ENCODE measurements at regions not wholly inside any gene's neighbourhood (a gene's known extent, or its start where the extent isn't known, plus 50 kb on each side); places are given as distances from the start of the nearest gene placed in this dataset.

GRCh38 chr1:17907999-17908398, 152.9 kb downstream of the ACTL8 start:
- peak; percentile 5 for DNase-seq

GRCh38 chr1:17908945-17909344, 153.8 kb downstream of the ACTL8 start:
- DNase-seq, result peak; percentile 8

- peak; percentile 24 for DNase-seq
These were observed 154.5 kb downstream of the ACTL8 start for GRCh38 chr1:17909634-17910033.

- DNase-seq, result no peak
These were observed 156.7 kb downstream of the ACTL8 start for GRCh38 chr1:17911791-17912190.

GRCh38 chr1:17912491-17912890, 157.4 kb downstream of the ACTL8 start:
- peak; percentile 8 for DNase-seq

GRCh38 chr1:17913326-17914115, 158.4 kb downstream of the ACTL8 start:
- peak; percentile 54 for DNase-seq

GRCh38 chr1:17914131-17914530, 159.0 kb downstream of the ACTL8 start:
- no peak for DNase-seq

GRCh38 chr1:17914987-17915386, 159.9 kb downstream of the ACTL8 start:
- DNase-seq, result peak; percentile 21

- DNase-seq, result peak; percentile 24
These were observed 160.5 kb downstream of the ACTL8 start for GRCh38 chr1:17915511-17916197.

GRCh38 chr1:17916702-17917101, 161.6 kb downstream of the ACTL8 start:
- DNase-seq, result peak; percentile 24

- DNase-seq, result peak; percentile 28
These were observed 164.6 kb downstream of the ACTL8 start for GRCh38 chr1:17919525-17920439.

- DNase-seq, result peak; percentile 24
These were observed 165.9 kb downstream of the ACTL8 start for GRCh38 chr1:17920881-17921640.

GRCh38 chr1:17922833-17923232, 167.7 kb downstream of the ACTL8 start:
- DNase-seq, result peak; percentile 36

GRCh38 chr1:17923666-17924065, 168.5 kb downstream of the ACTL8 start:
- peak; percentile 30 for DNase-seq

- peak; percentile 21 for DNase-seq
These were observed 169.4 kb downstream of the ACTL8 start for GRCh38 chr1:17924578-17924977.

GRCh38 chr1:17925290-17926237, 170.4 kb downstream of the ACTL8 start:
- DNase-seq, result no peak

- DNase-seq, result no peak
These were observed 171.8 kb downstream of the ACTL8 start for GRCh38 chr1:17926906-17927305.

- DNase-seq, result no peak
These were observed 172.8 kb downstream of the ACTL8 start for GRCh38 chr1:17927952-17928351.

GRCh38 chr1:17929224-17929623, 174.1 kb downstream of the ACTL8 start:
- DNase-seq, result no peak

- DNase-seq, result no peak
These were observed 175.5 kb downstream of the ACTL8 start for GRCh38 chr1:17930635-17931034.

- no peak for DNase-seq
These were observed 175.4 kb upstream of the IGSF21 start for GRCh38 chr1:17932164-17932563.

Measured in activated effector memory CD4-positive, alpha-beta T cell treated with anti-CD3 and anti-CD28 coated beads, Interleukin-2, amount 50 U/mL, for 16 hours (primary cell).